ENCODE measurements at regions not wholly inside any gene's neighbourhood (a gene's known extent, or its start where the extent isn't known, plus 50 kb on each side); places are given as distances from the start of the nearest gene placed in this dataset.

DNA sequence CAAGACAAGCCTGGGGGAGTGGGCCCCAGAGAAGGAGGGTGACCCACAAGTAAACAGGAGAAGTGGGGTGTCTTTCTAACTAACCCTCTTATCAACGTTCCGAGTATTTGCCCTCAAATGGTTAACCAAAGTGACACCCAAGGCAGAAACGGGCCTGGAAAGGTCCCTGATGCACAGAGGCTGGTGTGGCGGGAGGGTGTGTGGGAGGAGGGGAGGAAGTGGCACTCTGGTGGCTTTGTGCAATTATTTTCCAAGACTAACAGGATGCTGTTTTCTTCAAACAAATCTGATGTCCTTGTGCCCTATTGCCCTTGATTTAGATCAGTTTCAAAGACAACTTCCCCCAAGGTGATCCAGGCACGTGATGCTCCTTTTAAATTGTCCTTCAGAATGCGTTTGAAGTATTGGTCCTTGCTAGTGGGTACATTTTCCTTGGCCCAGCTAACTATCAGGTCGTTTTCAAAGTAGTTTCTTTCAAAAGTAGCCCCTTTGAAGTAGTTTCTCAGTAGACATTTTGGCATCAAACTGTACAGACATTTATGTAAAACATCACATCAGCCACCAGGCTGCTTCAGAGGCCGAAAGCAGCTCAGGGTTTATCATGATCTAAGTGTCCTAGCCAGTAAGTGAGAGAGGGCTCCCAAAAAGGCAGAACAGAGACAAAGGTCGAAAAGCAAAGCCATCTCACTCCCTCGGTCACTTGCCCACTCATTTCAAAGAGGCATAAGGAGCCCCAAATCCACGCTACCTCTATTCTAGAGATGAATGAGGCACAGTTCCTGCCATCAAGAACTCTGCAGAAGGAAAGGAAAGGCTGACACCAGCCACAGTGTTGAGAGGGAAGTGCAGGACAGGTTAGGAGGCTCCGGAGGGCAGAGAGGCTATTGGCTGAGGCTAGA, 371.1 kb upstream of the ID2 start:
- TF ChIP-seq, protein P1, sequence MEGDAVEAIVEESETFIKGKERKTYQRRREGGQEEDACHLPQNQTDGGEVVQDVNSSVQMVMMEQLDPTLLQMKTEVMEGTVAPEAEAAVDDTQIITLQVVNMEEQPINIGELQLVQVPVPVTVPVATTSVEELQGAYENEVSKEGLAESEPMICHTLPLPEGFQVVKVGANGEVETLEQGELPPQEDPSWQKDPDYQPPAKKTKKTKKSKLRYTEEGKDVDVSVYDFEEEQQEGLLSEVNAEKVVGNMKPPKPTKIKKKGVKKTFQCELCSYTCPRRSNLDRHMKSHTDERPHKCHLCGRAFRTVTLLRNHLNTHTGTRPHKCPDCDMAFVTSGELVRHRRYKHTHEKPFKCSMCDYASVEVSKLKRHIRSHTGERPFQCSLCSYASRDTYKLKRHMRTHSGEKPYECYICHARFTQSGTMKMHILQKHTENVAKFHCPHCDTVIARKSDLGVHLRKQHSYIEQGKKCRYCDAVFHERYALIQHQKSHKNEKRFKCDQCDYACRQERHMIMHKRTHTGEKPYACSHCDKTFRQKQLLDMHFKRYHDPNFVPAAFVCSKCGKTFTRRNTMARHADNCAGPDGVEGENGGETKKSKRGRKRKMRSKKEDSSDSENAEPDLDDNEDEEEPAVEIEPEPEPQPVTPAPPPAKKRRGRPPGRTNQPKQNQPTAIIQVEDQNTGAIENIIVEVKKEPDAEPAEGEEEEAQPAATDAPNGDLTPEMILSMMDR (conservative IDR thresholded peaks at IDR 0.05; ENCODE audit: control insufficient read depth, insufficient read depth, low read depth, low read length): no peak
- DNase-seq (ENCODE audit: low read depth): no peak
- H3K4me3 ChIP-seq (ENCODE audit: control insufficient read depth, low read depth, low read length): no peak overlapping the region

DNA sequence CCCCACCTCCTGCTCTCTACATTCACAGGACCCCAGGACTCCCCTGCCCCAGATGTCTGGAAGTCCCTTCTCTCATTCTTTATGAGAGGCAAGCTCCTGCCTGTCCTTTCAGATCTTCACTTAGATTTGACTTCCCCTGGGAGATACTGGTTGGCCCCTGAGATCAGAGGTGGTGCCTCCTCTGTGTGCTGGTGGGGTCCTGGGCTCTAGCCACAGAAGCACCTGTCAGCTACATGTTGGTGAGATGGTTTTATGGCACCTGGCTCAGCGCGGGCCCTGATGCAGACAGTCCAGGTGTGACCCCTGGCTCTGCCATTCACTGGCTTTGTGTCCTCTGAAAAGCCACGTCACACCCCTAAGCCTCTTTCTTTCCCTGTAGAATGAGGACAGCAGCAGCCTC, 369.6 kb upstream of the ID2 start:
- DNase-seq (ENCODE audit: low read depth): no peak
- TF ChIP-seq, protein P1 (conservative IDR thresholded peaks at IDR 0.05; ENCODE audit: control insufficient read depth, insufficient read depth, low read depth, low read length): no peak
- H3K4me3 ChIP-seq (ENCODE audit: control insufficient read depth, low read depth, low read length): no peak overlapping the region

DNA sequence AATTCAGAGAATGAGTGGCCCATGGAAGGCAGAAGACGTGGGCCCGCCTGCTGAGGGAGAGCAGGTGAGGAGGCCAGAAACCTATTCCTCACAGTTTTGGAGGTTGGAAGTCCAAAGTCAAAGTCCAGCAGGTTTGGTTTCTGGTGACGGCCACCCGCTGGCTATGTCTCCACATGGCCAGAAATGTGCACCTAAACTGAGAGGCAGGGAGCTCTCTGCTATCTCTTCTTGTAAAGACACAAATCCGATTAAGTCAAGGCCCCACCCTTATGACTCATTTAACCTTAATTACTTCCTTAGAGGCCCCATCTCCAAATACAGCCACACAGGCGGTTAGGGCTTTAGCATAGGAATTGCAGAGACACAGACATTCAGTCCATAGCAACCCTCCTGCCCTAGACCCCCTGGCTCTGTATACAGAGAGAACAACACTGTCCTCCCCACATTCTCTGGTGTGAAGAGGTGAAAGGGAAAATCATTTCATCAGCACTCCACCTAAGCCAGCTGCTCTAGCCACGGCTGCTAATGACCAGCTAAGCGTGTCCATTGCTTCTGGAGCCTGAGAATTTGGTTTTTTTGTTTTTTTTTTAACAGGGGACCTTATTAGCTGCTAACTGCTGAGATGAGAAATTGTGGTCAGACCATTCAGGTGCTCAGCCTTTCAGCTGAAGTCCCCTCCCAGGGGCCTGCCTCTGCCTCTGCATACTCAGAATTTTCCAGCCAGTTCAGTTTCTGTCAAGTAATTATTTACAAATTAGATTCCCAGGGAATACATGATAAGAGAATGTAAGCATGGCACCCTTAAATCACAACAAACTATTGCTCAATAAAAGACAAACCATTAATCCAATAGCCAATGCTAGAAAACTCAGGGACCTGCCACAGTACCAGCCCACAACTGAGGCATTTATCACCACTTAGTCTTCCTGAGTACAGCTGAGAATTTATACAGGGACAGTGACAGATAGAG, 368.7 kb upstream of the ID2 start:
- peak; percentile 27 for DNase-seq (ENCODE audit: low read depth)
- no peak overlapping the region for H3K4me3 ChIP-seq (ENCODE audit: control insufficient read depth, low read depth, low read length)
- TF ChIP-seq, protein P1 (conservative IDR thresholded peaks at IDR 0.05; ENCODE audit: control insufficient read depth, insufficient read depth, low read depth, low read length): no peak

DNA sequence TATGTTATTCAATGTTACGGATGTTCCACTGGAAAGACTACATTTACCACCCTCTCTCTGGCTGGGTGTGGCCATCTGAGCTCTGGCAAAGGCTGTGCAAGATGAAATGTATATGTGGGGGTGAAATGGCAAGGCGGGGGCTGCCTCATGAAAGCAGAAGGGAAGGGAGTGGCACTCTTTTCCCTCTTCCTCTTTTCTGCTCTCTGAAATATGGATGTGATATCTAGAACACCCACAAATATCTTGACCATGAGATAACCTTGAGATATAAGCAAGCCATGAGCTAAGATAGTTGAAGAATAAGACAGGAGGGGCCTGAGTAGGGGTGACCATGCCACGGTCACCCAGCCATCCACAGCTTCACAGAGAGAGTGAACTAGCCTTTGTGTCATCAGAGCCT, 367.8 kb upstream of the ID2 start:
- TF ChIP-seq, protein P1 (conservative IDR thresholded peaks at IDR 0.05; ENCODE audit: control insufficient read depth, insufficient read depth, low read depth, low read length): no peak
- no peak overlapping the region for H3K4me3 ChIP-seq (ENCODE audit: control insufficient read depth, low read depth, low read length)
- DNase-seq (ENCODE audit: low read depth): no peak

DNA sequence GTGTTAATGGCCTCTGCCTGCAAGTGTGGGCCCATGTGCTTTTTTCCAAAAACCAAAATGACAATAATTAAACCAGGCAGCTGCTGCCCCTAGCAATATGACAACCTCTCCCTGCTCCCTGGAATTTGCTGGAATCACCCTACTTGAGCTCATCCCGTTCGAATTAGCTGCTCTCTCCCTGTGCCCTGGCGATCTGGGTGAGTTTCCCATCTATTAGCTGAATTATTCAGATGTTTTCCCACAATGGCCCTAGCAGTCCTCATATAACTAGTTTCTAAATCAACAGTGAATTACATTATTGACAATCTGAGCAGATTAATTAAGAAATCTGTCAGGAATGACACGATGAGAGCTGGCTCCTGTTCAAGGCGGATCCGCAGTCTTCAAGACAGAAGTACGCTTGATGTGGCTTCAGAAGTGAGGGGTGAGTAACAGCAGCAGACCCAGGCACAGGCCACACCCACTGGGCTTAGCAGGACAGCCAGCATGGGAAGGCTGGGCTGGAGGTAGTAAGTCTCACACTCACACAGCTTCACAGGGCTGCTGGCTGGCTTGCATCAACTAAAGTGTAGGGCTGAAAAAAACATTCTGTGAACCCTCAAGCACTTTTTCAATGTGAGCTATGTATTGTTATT, 366.2 kb upstream of the ID2 start:
- H3K4me3 ChIP-seq (ENCODE audit: control insufficient read depth, low read depth, low read length): no peak overlapping the region
- DNase-seq (ENCODE audit: low read depth): peak; percentile 56
- TF ChIP-seq, protein P1 (conservative IDR thresholded peaks at IDR 0.05; ENCODE audit: control insufficient read depth, insufficient read depth, low read depth, low read length): no peak

DNA sequence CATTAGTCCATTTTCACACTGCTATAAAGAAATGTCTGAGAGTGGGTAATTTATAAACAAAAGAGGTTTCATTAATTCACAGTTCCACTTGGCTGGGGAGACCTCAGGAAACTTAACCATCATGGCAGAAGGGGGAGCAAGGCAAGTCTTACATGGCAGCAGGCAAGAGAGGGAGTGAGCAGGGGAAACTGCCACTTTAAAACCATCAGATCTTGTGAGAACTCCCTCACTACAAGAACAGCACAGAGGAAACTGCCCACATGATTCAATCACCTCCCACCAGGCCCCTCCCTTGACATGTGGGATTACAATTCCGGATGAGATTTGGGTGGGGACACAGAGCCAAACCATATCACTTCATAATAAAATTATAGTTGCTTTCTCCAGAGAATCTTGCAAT, 365.5 kb upstream of the ID2 start:
- TF ChIP-seq, protein P1 (conservative IDR thresholded peaks at IDR 0.05; ENCODE audit: control insufficient read depth, insufficient read depth, low read depth, low read length): no peak
- H3K4me3 ChIP-seq (ENCODE audit: control insufficient read depth, low read depth, low read length): no peak overlapping the region
- no peak for DNase-seq (ENCODE audit: low read depth)

Data from fibroblast of mammary gland (primary cell).